ENCODE measurements at regions not wholly inside any gene's neighbourhood (a gene's known extent, or its start where the extent isn't known, plus 50 kb on each side); places are given as distances from the start of the nearest gene placed in this dataset.

DNA sequence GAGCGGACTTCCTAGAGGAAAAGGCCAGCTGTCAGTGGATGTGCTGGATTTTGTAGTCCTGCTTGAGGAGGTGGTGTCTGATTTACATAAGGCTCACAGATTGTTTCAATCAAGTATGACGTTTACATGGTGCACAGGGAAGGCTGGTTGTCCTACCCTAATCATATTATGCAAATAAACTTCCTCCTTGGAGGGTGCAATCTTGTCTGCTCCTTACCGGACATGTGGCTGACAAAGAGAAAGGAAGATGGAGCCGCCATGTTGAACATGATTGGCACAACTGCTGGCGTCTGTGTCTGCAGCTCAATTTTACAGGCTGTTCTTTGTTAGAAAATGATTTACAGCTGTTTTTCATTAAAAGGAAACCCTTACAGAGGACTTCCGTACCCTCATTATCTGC is 1656.1 kb downstream of the KCNT2 start:
- Histone ChIP-seq H3K4me3 (no peak overlapping the region), H3K27ac (no peak overlapping the region), H3K27me3 (replicated peaks) (no peaks in the 10 kb centered on the region), H3K9me3 (replicated peaks) (peaks cover 4% of the 10 kb centered on the region), H3K4me1 (replicated peaks) (no peaks in the 10 kb centered on the region), H3K36me3 (no peaks in the 10 kb centered on the region)
- no peak for DNase-seq (ENCODE audit: low read depth in 1 of 2, low spot score in 2 of 2)

- H3K9me3 ChIP-seq (replicated peaks) = peaks cover 4% of the 10 kb centered on the region
- H3K27ac ChIP-seq = no peak overlapping the region
- no peak overlapping the region for H3K4me3 ChIP-seq
- no peaks in the 10 kb centered on the region for H3K4me1 ChIP-seq (replicated peaks)
- no peak for DNase-seq (ENCODE audit: low read depth in 1 of 2, low spot score in 2 of 2)
- no peaks in the 10 kb centered on the region for H3K36me3 ChIP-seq
- no peaks in the 10 kb centered on the region for H3K27me3 ChIP-seq (replicated peaks)
Observed at GRCh38 chr1:194950584-194950983, 1657.7 kb downstream of the KCNT2 start.

- Histone ChIP-seq H3K4me1 (replicated peaks) (no peaks in the 10 kb centered on the region), H3K27me3 (replicated peaks) (no peaks in the 10 kb centered on the region), H3K9me3 (replicated peaks) (0 out of 2 replicates have a peak, but pooled peaks cover 2% of the 10 kb centered on the region), H3K4me3 (no peak overlapping the region), H3K27ac (no peak overlapping the region), H3K36me3 (no peaks in the 10 kb centered on the region)
- DNase-seq (ENCODE audit: low read depth in 1 of 2, low spot score in 2 of 2) = no peak
Observed at GRCh38 chr1:194940336-194941030, 1667.8 kb downstream of the KCNT2 start.

DNA sequence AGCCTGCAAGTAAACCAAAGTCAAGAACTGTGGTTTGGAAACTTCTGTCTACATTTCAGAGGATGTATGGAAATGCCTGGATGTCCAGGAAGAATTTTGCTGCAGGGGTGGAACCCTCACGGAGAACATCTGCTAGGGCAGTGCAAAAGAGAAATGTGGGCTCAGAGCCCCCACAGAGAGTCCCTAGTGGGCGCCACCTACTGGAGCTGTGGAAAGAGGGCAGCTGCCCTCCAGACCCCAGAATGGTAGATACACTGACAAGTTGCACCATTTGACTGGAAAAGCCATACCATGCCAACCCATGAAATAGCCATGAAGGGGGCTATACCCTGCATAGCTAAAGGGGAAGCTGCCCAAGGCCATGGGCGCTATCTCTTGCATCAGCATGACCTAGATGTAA is 1672.4 kb downstream of the KCNT2 start:
- Histone ChIP-seq H3K27me3 (replicated peaks) (no peaks in the 10 kb centered on the region), H3K9me3 (replicated peaks) (0 out of 2 replicates have a peak, but pooled peaks cover 2% of the 10 kb centered on the region), H3K36me3 (no peaks in the 10 kb centered on the region), H3K27ac (no peak overlapping the region), H3K4me1 (replicated peaks) (no peaks in the 10 kb centered on the region), H3K4me3 (no peak overlapping the region)
- no peak for DNase-seq (ENCODE audit: low read depth in 1 of 2, low spot score in 2 of 2)

- Histone ChIP-seq H3K27ac (no peak overlapping the region), H3K27me3 (replicated peaks) (no peaks in the 10 kb centered on the region), H3K4me3 (no peak overlapping the region), H3K4me1 (replicated peaks) (no peaks in the 10 kb centered on the region), H3K36me3 (no peaks in the 10 kb centered on the region), H3K9me3 (replicated peaks) (no peaks in the 10 kb centered on the region)
- no peak for DNase-seq (ENCODE audit: low read depth in 1 of 2, low spot score in 2 of 2)
Observed at GRCh38 chr1:194931166-194931565, 1677.1 kb downstream of the KCNT2 start.

DNA sequence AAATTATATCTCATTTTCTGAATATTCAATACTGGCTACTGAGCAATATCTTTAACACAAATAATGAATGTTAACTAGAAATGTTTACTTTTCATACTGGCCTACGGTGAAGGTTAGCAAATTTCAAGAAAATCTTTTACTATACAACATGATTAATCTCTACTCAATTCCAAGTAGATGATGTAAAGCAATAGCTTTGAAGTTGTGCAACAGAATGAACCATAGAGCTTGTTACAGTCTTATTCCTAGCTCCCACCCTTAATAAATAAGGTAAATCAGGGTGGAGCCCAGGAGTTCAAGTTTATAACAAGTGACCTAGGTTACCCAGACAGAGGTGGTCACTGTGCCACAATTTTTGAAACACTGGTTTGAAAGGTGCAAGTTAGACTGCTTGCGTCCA is 1678.1 kb downstream of the KCNT2 start:
- Histone ChIP-seq H3K27ac (no peak overlapping the region), H3K9me3 (replicated peaks) (no peaks in the 10 kb centered on the region), H3K4me1 (replicated peaks) (no peaks in the 10 kb centered on the region), H3K36me3 (no peaks in the 10 kb centered on the region), H3K4me3 (no peak overlapping the region), H3K27me3 (replicated peaks) (no peaks in the 10 kb centered on the region)
- no peak for DNase-seq (ENCODE audit: low read depth in 1 of 2, low spot score in 2 of 2)

GRCh38 chr1:194929357-194929756 is 1678.9 kb downstream of the KCNT2 start:
- no peak overlapping the region for H3K4me3 ChIP-seq
- H3K9me3 ChIP-seq (replicated peaks) = no peaks in the 10 kb centered on the region
- no peaks in the 10 kb centered on the region for H3K27me3 ChIP-seq (replicated peaks)
- no peak for DNase-seq (ENCODE audit: low read depth in 1 of 2, low spot score in 2 of 2)
- no peak overlapping the region for H3K27ac ChIP-seq
- no peaks in the 10 kb centered on the region for H3K36me3 ChIP-seq
- H3K4me1 ChIP-seq (replicated peaks) = no peaks in the 10 kb centered on the region

GRCh38 chr1:194919146-194919545 is 1689.1 kb downstream of the KCNT2 start:
- Histone ChIP-seq H3K4me3 (no peak overlapping the region), H3K27me3 (replicated peaks) (no peaks in the 10 kb centered on the region), H3K27ac (no peak overlapping the region), H3K36me3 (no peaks in the 10 kb centered on the region), H3K9me3 (replicated peaks) (peaks cover 10% of the 10 kb centered on the region), H3K4me1 (replicated peaks) (no peaks in the 10 kb centered on the region)
- no peak for DNase-seq (ENCODE audit: low read depth in 1 of 2, low spot score in 2 of 2)

DNA sequence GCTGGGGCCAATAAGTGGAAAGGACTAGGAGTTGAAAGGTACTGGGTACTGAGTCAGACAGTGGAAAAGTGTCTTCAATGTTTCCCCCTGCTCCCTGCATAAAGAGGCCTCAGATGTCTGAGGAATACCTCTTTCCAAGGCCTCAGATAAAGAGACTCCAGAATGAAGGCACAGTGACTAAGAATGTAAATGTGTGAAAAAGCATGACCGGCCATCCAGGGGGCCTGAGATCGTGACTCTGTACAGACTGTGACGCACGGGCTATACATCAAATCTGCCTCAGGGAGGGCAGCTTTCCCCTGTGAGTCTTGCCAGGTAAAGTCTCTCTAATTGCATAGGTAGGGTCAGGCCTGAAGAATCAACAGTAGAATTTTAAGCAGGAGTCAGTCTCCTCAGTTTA is 1690.5 kb downstream of the KCNT2 start:
- Histone ChIP-seq H3K4me1 (replicated peaks) (no peaks in the 10 kb centered on the region), H3K36me3 (no peaks in the 10 kb centered on the region), H3K4me3 (no peak overlapping the region), H3K9me3 (replicated peaks) (peaks cover 10% of the 10 kb centered on the region), H3K27ac (no peak overlapping the region), H3K27me3 (replicated peaks) (no peaks in the 10 kb centered on the region)
- no peak for DNase-seq (ENCODE audit: low read depth in 1 of 2, low spot score in 2 of 2)

DNA sequence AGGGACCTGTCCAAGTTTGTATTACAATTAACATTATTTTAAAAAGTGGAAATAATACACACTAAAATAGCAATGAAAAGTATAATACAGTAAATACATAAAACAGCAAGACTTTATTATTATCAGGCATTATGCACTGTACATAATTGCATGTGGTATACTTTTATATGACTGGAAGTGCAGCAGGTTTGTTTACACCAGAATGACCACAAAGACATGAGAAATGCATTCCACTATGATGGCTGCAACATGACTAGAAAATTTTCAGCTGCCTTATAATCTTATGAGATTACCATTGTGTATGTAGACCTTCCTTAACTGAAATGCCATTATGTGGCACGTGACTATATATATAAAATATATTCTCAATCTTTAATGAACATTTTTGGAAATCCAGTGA is 1699.6 kb downstream of the KCNT2 start:
- DNase-seq (ENCODE audit: low read depth in 1 of 2, low spot score in 2 of 2) = no peak
- no peaks in the 10 kb centered on the region for H3K27me3 ChIP-seq (replicated peaks)
- H3K4me1 ChIP-seq (replicated peaks) = no peaks in the 10 kb centered on the region
- H3K9me3 ChIP-seq (replicated peaks) = peaks cover 3% of the 10 kb centered on the region; the same call in 1 of the 2 replicates
- H3K36me3 ChIP-seq = no peaks in the 10 kb centered on the region
- no peak overlapping the region for H3K27ac ChIP-seq
- H3K4me3 ChIP-seq = no peak overlapping the region

DNA sequence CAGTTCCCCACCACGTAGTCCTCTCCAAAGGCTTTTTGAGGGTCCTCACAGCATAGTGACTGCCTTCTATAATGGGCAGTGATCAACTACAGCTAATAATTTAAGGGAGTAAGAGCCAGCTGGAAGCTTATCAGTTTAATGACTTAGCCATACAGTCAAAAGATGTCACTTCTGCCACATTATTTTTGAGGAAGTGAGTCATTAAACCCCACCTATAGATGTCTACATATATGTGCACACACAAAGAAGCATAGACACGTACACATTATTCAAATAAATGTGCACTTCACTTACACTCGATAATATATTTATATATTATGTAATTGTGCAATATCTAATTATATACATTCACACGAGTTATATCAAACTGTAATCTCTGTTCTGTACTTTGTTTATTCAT is 1704.7 kb downstream of the KCNT2 start:
- H3K4me3 ChIP-seq = no peak overlapping the region
- DNase-seq (ENCODE audit: low read depth in 1 of 2, low spot score in 2 of 2) = no peak
- H3K36me3 ChIP-seq = no peaks in the 10 kb centered on the region
- H3K27me3 ChIP-seq (replicated peaks) = no peaks in the 10 kb centered on the region
- 0 out of 2 replicates have a peak, but pooled peaks cover under 1% of the 10 kb centered on the region for H3K9me3 ChIP-seq (replicated peaks)
- H3K27ac ChIP-seq = no peak overlapping the region
- no peaks in the 10 kb centered on the region for H3K4me1 ChIP-seq (replicated peaks)

DNA sequence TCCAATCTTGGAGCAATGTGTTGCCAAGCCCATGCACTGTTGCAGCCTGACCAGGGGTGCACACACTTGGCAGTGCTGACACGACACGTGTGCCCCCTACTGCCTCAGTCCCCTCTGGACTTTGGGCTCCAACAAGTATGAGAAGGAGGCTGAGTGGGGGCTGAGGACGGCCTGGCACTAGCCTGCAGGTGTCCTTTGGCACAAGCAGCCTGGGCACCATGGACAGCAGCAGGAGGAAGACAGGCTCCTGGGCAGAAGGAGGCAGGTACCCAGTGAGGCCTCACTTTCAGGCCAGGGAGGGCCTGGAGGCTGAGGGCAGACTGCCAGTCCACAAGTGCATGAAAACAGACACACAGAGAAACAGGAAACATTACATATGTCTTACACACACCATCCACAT is 1702.9 kb upstream of the B3GALT2 start:
- H3K4me3 ChIP-seq = no peak overlapping the region
- H3K27me3 ChIP-seq (replicated peaks) = no peaks in the 10 kb centered on the region
- H3K4me1 ChIP-seq (replicated peaks) = no peaks in the 10 kb centered on the region
- H3K36me3 ChIP-seq = no peaks in the 10 kb centered on the region
- no peak overlapping the region for H3K27ac ChIP-seq
- 0 out of 2 replicates have a peak, but pooled peaks cover 6% of the 10 kb centered on the region for H3K9me3 ChIP-seq (replicated peaks)
- DNase-seq (ENCODE audit: low read depth in 1 of 2, low spot score in 2 of 2) = no peak

- H3K4me1 ChIP-seq (replicated peaks) = no peaks in the 10 kb centered on the region
- H3K27ac ChIP-seq = no peak overlapping the region
- DNase-seq (ENCODE audit: low read depth in 1 of 2, low spot score in 2 of 2) = no peak
Observed at GRCh38 chr1:194870860-194871259, 1684.4 kb upstream of the B3GALT2 start.

DNA sequence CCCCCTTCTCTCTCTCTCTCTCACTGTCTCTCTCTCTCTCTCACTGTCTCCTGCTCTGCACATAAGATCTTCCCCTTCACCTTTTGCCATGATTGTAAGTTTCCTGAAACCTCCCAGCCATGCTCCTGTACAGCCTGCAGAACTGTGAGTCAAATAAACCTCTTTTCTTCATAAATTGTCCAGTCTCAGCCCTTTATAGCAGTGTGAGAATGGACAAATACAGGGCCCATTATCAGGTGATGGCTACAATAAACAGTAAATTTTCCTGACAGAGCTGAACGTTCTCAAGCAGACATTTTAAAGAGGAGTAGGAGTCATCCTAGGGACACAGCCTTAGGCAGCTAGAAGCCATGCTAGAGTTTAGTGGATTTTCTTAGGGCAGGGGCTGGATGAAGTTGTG is 1679.7 kb upstream of the B3GALT2 start:
- Histone ChIP-seq H3K36me3 (no peaks in the 10 kb centered on the region), H3K9me3 (replicated peaks) (no peaks in the 10 kb centered on the region; the same call in 1 of the 2 replicates), H3K4me3 (no peak overlapping the region), H3K4me1 (replicated peaks) (no peaks in the 10 kb centered on the region), H3K27ac (no peak overlapping the region), H3K27me3 (replicated peaks) (no peaks in the 10 kb centered on the region)
- no peak for DNase-seq (ENCODE audit: low read depth in 1 of 2, low spot score in 2 of 2)

More at GRCh38 chr1:194870860-194871259, 1684.4 kb upstream of the B3GALT2 start:
- no peaks in the 10 kb centered on the region for H3K27me3 ChIP-seq (replicated peaks)
- no peaks in the 10 kb centered on the region for H3K36me3 ChIP-seq
- no peaks in the 10 kb centered on the region; the same call in 1 of the 2 replicates for H3K9me3 ChIP-seq (replicated peaks)
- no peak overlapping the region for H3K4me3 ChIP-seq

- Histone ChIP-seq H3K4me1 (replicated peaks) (no peaks in the 10 kb centered on the region), H3K36me3 (no peaks in the 10 kb centered on the region), H3K27me3 (replicated peaks) (no peaks in the 10 kb centered on the region), H3K27ac (no peak overlapping the region), H3K4me3 (no peak overlapping the region), H3K9me3 (replicated peaks) (no peaks in the 10 kb centered on the region; the same call in 1 of the 2 replicates)
- DNase-seq (ENCODE audit: low read depth in 1 of 2, low spot score in 2 of 2) = no peak
Observed at GRCh38 chr1:194865383-194865782, 1679.0 kb upstream of the B3GALT2 start.

All from SJSA1 (cell line).